ENCODE measurements at regions not wholly inside any gene's neighbourhood (a gene's known extent, or its start where the extent isn't known, plus 50 kb on each side); places are given as distances from the start of the nearest gene placed in this dataset.

- peak; percentile 42 for DNase-seq
Measured at GRCh38 chr11:11789735-11790369, 51.9 kb upstream of the USP47 start.

- no peak for DNase-seq
Measured at GRCh38 chr11:11788063-11788710, 53.6 kb upstream of the USP47 start.

GRCh38 chr11:11787305-11788062 is 54.3 kb upstream of the USP47 start:
- peak; percentile 69 for DNase-seq

- DNase-seq = peak; percentile 29
Measured at GRCh38 chr11:11786771-11787170, 55.0 kb upstream of the USP47 start.

GRCh38 chr11:11786234-11786633 is 55.5 kb upstream of the USP47 start:
- DNase-seq = peak; percentile 5

GRCh38 chr11:11782532-11783110 is 59.2 kb upstream of the USP47 start:
- DNase-seq = no peak

- DNase-seq = no peak
Measured at GRCh38 chr11:11780858-11781257, 60.9 kb upstream of the USP47 start.

GRCh38 chr11:11779975-11780374 is 61.8 kb upstream of the USP47 start:
- no peak for DNase-seq

- no peak for DNase-seq
Measured at GRCh38 chr11:11777897-11778296, 63.9 kb upstream of the USP47 start.

GRCh38 chr11:11776714-11777113 is 65.1 kb upstream of the USP47 start:
- no peak for DNase-seq

GRCh38 chr11:11774928-11775327 is 66.8 kb upstream of the USP47 start:
- no peak for DNase-seq

- DNase-seq = no peak
Measured at GRCh38 chr11:11772865-11773515, 68.8 kb upstream of the USP47 start.

- DNase-seq = no peak
Measured at GRCh38 chr11:11770921-11771486, 70.8 kb upstream of the USP47 start.

GRCh38 chr11:11770296-11770695 is 71.5 kb upstream of the USP47 start:
- DNase-seq = no peak

GRCh38 chr11:11769782-11770181 is 72.0 kb upstream of the USP47 start:
- no peak for DNase-seq

- no peak for DNase-seq
Measured at GRCh38 chr11:11769362-11769761, 72.4 kb upstream of the USP47 start.

GRCh38 chr11:11764423-11764803 is 77.4 kb upstream of the USP47 start:
- DNase-seq = no peak

GRCh38 chr11:11763796-11764422 is 77.9 kb upstream of the USP47 start:
- no peak for DNase-seq

GRCh38 chr11:11760838-11761237 is 80.9 kb upstream of the USP47 start:
- no peak for DNase-seq

- DNase-seq = no peak
Measured at GRCh38 chr11:11758603-11759196, 83.1 kb upstream of the USP47 start.

GRCh38 chr11:11757909-11758308 is 83.9 kb upstream of the USP47 start:
- peak; percentile 5 for DNase-seq

GRCh38 chr11:11756718-11757117 is 85.1 kb upstream of the USP47 start:
- DNase-seq = no peak

Data from fibroblast of skin of right biceps (primary cell).